ENCODE measurements at regions not wholly inside any gene's neighbourhood (a gene's known extent, or its start where the extent isn't known, plus 50 kb on each side); places are given as distances from the start of the nearest gene placed in this dataset.

GRCh38 chr16:88296437-88297177, 86.2 kb upstream of the ZNF469 start:
- no peak overlapping the region for H2AFZ ChIP-seq (ENCODE audit: low read length)
- H3K9ac ChIP-seq (ENCODE audit: low read depth, low read length, poor library complexity), result peak overlapping the region; percentile 46
- H3K9me3 ChIP-seq (replicated peaks in 1 of 2; ENCODE audit: control insufficient read depth in 2 of 2, insufficient read depth in 1 of 2, low read depth in 1 of 2, low read length in 2 of 2), result peaks cover 0 to 4% of the 10 kb centered on the region in 2 donors
- peak overlapping the region; percentile 10 for H3K14ac ChIP-seq (ENCODE audit: low read length)
- peak overlapping the region; percentile 38 for H3K23ac ChIP-seq (ENCODE audit: low read depth, low read length, poor library complexity)
- H3K4me1 ChIP-seq (ENCODE audit: control insufficient read depth in 2 of 2, insufficient read depth in 1 of 2, low read depth in 1 of 2, low read length in 2 of 2), result peaks cover 0 to 7% of the 10 kb centered on the region in 2 donors
- no CpG with 5 or more reads among the region's 19 CpGs for WGBS, 2 donors (ENCODE audit: extremely low coverage in 2 of 2, insufficient read length in 2 of 2, insufficient replicate concordance in 1 of 2)
- peak overlapping the region; percentile 15 for H3K18ac ChIP-seq (ENCODE audit: low read length)
- no peak overlapping the region for H4K8ac ChIP-seq (ENCODE audit: low read depth, low read length)
- no peak overlapping the region for H4K91ac ChIP-seq (ENCODE audit: low read depth, low read length, poor library complexity)
- peak overlapping the region; percentile 6 for H2AK5ac ChIP-seq (ENCODE audit: low read depth, low read length)
- DNase-seq (ENCODE audit: low spot score), result no peak
- peak overlapping the region in 1 of 2 donors; percentile 47 for H3K4me3 ChIP-seq (ENCODE audit: low read length in 2 of 2)
- H3K79me1 ChIP-seq (ENCODE audit: low read depth, low read length), result no peaks in the 10 kb centered on the region
- H2BK120ac ChIP-seq (ENCODE audit: low read depth, low read length), result no peak overlapping the region
- H3K27me3 ChIP-seq (ENCODE audit: control insufficient read depth in 3 of 3, insufficient read depth in 3 of 3, low read depth in 1 of 3, low read length in 3 of 3), result peaks cover 0 to 13% (median 2%) of the 10 kb centered on the region in 3 experiments
- H3K4me2 ChIP-seq (ENCODE audit: insufficient read depth, low read length, poor library complexity, severe bottlenecking), result no peak overlapping the region
- no peaks in the 10 kb centered on the region for H3K36me3 ChIP-seq (replicated peaks in 1 of 2; ENCODE audit: control insufficient read depth in 2 of 2, insufficient read depth in 2 of 2, low read length in 2 of 2)
- H2BK12ac ChIP-seq (ENCODE audit: low read length), result no peak overlapping the region
- no peak overlapping the region for H2BK15ac ChIP-seq (ENCODE audit: low read length)
- no peak overlapping the region for H2BK5ac ChIP-seq (ENCODE audit: low read length)
- H3K4ac ChIP-seq (ENCODE audit: low read length), result peak overlapping the region; percentile 6
- no peak overlapping the region for H3K27ac ChIP-seq (replicated peaks; ENCODE audit: low read length)

- H3K9ac ChIP-seq (ENCODE audit: low read depth, low read length, poor library complexity), result no peak overlapping the region
- peaks cover 0 to 7% of the 10 kb centered on the region in 2 donors for H3K4me1 ChIP-seq (ENCODE audit: control insufficient read depth in 2 of 2, insufficient read depth in 1 of 2, low read depth in 1 of 2, low read length in 2 of 2)
- peak overlapping the region; percentile 65 for H2BK12ac ChIP-seq (ENCODE audit: low read length)
- H4K91ac ChIP-seq (ENCODE audit: low read depth, low read length, poor library complexity), result no peak overlapping the region
- H3K27me3 ChIP-seq (ENCODE audit: control insufficient read depth in 3 of 3, insufficient read depth in 3 of 3, low read depth in 1 of 3, low read length in 3 of 3), result peaks cover 0 to 13% (median 2%) of the 10 kb centered on the region in 3 experiments
- H3K36me3 ChIP-seq (replicated peaks in 1 of 2; ENCODE audit: control insufficient read depth in 2 of 2, insufficient read depth in 2 of 2, low read length in 2 of 2), result no peaks in the 10 kb centered on the region
- peak overlapping the region; percentile 6 for H3K23ac ChIP-seq (ENCODE audit: low read depth, low read length, poor library complexity)
- H2BK120ac ChIP-seq (ENCODE audit: low read depth, low read length), result no peak overlapping the region
- peak overlapping the region; percentile 21 for H3K18ac ChIP-seq (ENCODE audit: low read length)
- H2AK5ac ChIP-seq (ENCODE audit: low read depth, low read length), result peak overlapping the region; percentile 6
- H3K4me2 ChIP-seq (ENCODE audit: insufficient read depth, low read length, poor library complexity, severe bottlenecking), result no peak overlapping the region
- peak overlapping the region; percentile 10 for H3K14ac ChIP-seq (ENCODE audit: low read length)
- WGBS, 2 donors (ENCODE audit: extremely low coverage in 2 of 2, insufficient read length in 2 of 2, insufficient replicate concordance in 1 of 2), result no CpG with 5 or more reads among the region's 22 CpGs
- no peak overlapping the region for H4K8ac ChIP-seq (ENCODE audit: low read depth, low read length)
- no peak overlapping the region for H2AFZ ChIP-seq (ENCODE audit: low read length)
- peaks cover 0 to 4% of the 10 kb centered on the region in 2 donors for H3K9me3 ChIP-seq (replicated peaks in 1 of 2; ENCODE audit: control insufficient read depth in 2 of 2, insufficient read depth in 1 of 2, low read depth in 1 of 2, low read length in 2 of 2)
- no peaks in the 10 kb centered on the region for H3K79me1 ChIP-seq (ENCODE audit: low read depth, low read length)
- no peak overlapping the region for H3K27ac ChIP-seq (replicated peaks; ENCODE audit: low read length)
- no peak overlapping the region for H3K4me3 ChIP-seq (ENCODE audit: low read length in 2 of 2)
- H2BK5ac ChIP-seq (ENCODE audit: low read length), result no peak overlapping the region
- no peak overlapping the region for H2BK15ac ChIP-seq (ENCODE audit: low read length)
- no peak for DNase-seq (ENCODE audit: low spot score)
- peak overlapping the region; percentile 6 for H3K4ac ChIP-seq (ENCODE audit: low read length)
Measured at GRCh38 chr16:88297178-88297720, 85.5 kb upstream of the ZNF469 start.

- no peak for DNase-seq (ENCODE audit: low spot score)
- Histone ChIP-seq H2BK5ac (ENCODE audit: low read length) (no peak overlapping the region), H4K91ac (ENCODE audit: low read depth, low read length, poor library complexity) (no peak overlapping the region), H3K27ac (replicated peaks; ENCODE audit: low read length) (no peak overlapping the region), H3K9me3 (replicated peaks in 1 of 2; ENCODE audit: control insufficient read depth in 2 of 2, insufficient read depth in 1 of 2, low read depth in 1 of 2, low read length in 2 of 2) (peaks cover 0 to 4% of the 10 kb centered on the region in 2 donors), H3K27me3 (ENCODE audit: control insufficient read depth in 3 of 3, insufficient read depth in 3 of 3, low read depth in 1 of 3, low read length in 3 of 3) (peaks cover 0 to 13% (median 0%) of the 10 kb centered on the region in 3 experiments), H3K9ac (ENCODE audit: low read depth, low read length, poor library complexity) (no peak overlapping the region), H2AK5ac (ENCODE audit: low read depth, low read length) (no peak overlapping the region), H3K18ac (ENCODE audit: low read length) (peak overlapping the region; percentile 6), H3K4ac (ENCODE audit: low read length) (no peak overlapping the region), H2AFZ (ENCODE audit: low read length) (no peak overlapping the region), H3K4me1 (ENCODE audit: control insufficient read depth in 2 of 2, insufficient read depth in 1 of 2, low read depth in 1 of 2, low read length in 2 of 2) (peaks cover 0 to 7% of the 10 kb centered on the region in 2 donors), H3K23ac (ENCODE audit: low read depth, low read length, poor library complexity) (no peak overlapping the region), H3K79me1 (ENCODE audit: low read depth, low read length) (no peaks in the 10 kb centered on the region), H3K36me3 (replicated peaks in 1 of 2; ENCODE audit: control insufficient read depth in 2 of 2, insufficient read depth in 2 of 2, low read length in 2 of 2) (no peaks in the 10 kb centered on the region), H2BK15ac (ENCODE audit: low read length) (no peak overlapping the region), H2BK12ac (ENCODE audit: low read length) (no peak overlapping the region), H4K8ac (ENCODE audit: low read depth, low read length) (no peak overlapping the region), H3K4me3 (ENCODE audit: low read length in 2 of 2) (no peak overlapping the region), H3K4me2 (ENCODE audit: insufficient read depth, low read length, poor library complexity, severe bottlenecking) (no peak overlapping the region), H2BK120ac (ENCODE audit: low read depth, low read length) (no peak overlapping the region), H3K14ac (ENCODE audit: low read length) (peak overlapping the region; percentile 27)
- WGBS, 2 donors (ENCODE audit: extremely low coverage in 2 of 2, insufficient read length in 2 of 2, insufficient replicate concordance in 1 of 2), result no CpG with 5 or more reads among the region's 16 CpGs
Measured at GRCh38 chr16:88298181-88298832, 84.5 kb upstream of the ZNF469 start.

All from neuronal stem cell (in vitro differentiated cells).